B cell (primary cell): ENCODE measurements at regions not wholly inside any gene's neighbourhood (a gene's known extent, or its start where the extent isn't known, plus 50 kb on each side); places are given as distances from the start of the nearest gene placed in this dataset.

Experiments used
- ATAC-seq: fragments of 200-7000 bp; cut with Tn5 transposase; one replicate; pipeline ENCODE4 v1.10.0; 2021; ENCODE audit warnings: low read depth, mild to moderate bottlenecking, moderate number of reproducible peaks, moderate library complexity
- CTCF ChIA-PET: fragments of 350-600 bp; sonication (Branson Sonifier 250); formaldehyde crosslinking; loops from one replicate; lab custom pipeline; 2021; ENCODE audit warnings: antibody characterized with exemption, inconsistent platforms; lab: Charles Lee
- POLR2A ChIA-PET: fragments of 350-600 bp; sonication (Branson Sonifier 250); formaldehyde crosslinking; loops from one replicate; lab custom pipeline; 2021; ENCODE audit warnings: antibody characterized with exemption; lab: Charles Lee
- DNase-seq: peaks from one replicate; pipeline ENCODE4 v3.0.0; 2013
- H2AFZ ChIP-seq: 2 replicates; pipeline ENCODE4 v1.6.1; 2012; ENCODE audit warnings: mild to moderate bottlenecking, low read depth, low read length; ENCODE audit not compliant: insufficient read depth, poor library complexity, severe bottlenecking
- H3K27ac ChIP-seq, 2 donors: 1 replicate in 1 of 2; 2 replicates in 1 of 2; pipeline ENCODE4 v1.5.1; 2012 to 2013; ENCODE audit warnings: low read length in 2 of 2, mild to moderate bottlenecking in 2 of 2, moderate library complexity in 1 of 2
- H3K27me3 ChIP-seq, 4 experiments: fragments of 200-600 bp in 1 of 4; sonication (generic) in 1 of 4; replicated peaks in 1 of 4; 1 replicate in 2 of 4; 2 replicates in 2 of 4; pipeline versions ENCODE4 v1.6.1 to v1.7.0; 2013 to 2016; ENCODE audit warnings: low read length in 3 of 4, mild to moderate bottlenecking in 2 of 4, mixed read lengths in 1 of 4, moderate library complexity in 1 of 4; ENCODE audit not compliant: insufficient read depth in 4 of 4, control insufficient read depth in 3 of 4; ENCODE audit errors: control extremely low read depth in 1 of 4
- H3K36me3 ChIP-seq, 2 experiments: replicated peaks in 1 of 2; 1 replicate in 1 of 2; 2 replicates in 1 of 2; pipeline versions ENCODE4 v1.6.1 to v1.7.1; 2013; ENCODE audit warnings: low read length in 1 of 2; ENCODE audit not compliant: insufficient read depth in 2 of 2, control insufficient read depth in 1 of 2; ENCODE audit errors: control extremely low read depth in 1 of 2, extremely low read depth in 1 of 2
- H3K4me1 ChIP-seq, 2 donors: fragments of 200-600 bp in 1 of 2; sonication (generic) in 1 of 2; 1 replicate in 1 of 2; 2 replicates in 1 of 2; pipeline versions ENCODE4 v1.5.1 to v1.6.1; 2013 to 2017; ENCODE audit warnings: low read length in 2 of 2; ENCODE audit not compliant: control insufficient read depth in 2 of 2, insufficient read depth in 2 of 2
- H3K4me2 ChIP-seq: replicated peaks from 2 replicates; pipeline ENCODE3; 2012; ENCODE audit warnings: mild to moderate bottlenecking, low read depth, low read length; ENCODE audit not compliant: poor library complexity, severe bottlenecking
- H3K4me3 ChIP-seq, 5 experiments: fragments of 200-600 bp in 1 of 5; sonication (generic) in 1 of 5; 1 replicate in 3 of 5; 2 replicates in 2 of 5; pipeline versions ENCODE4 v1.5.1 to v1.7.0; 2011 to 2016; ENCODE audit warnings: low read length in 4 of 5, mild to moderate bottlenecking in 4 of 5, low read depth in 2 of 5, control low read depth in 1 of 5, moderate library complexity in 1 of 5; ENCODE audit not compliant: insufficient read depth in 1 of 5; ENCODE audit errors: control extremely low read depth in 1 of 5, extremely low read depth in 1 of 5
- H3K79me2 ChIP-seq: fragments of 200-600 bp; sonication (generic); one replicate; pipeline ENCODE4 v1.6.0; 2016; ENCODE audit warnings: low read length; ENCODE audit not compliant: control insufficient read depth, insufficient read depth
- H3K9ac ChIP-seq: fragments of 200-600 bp; sonication (generic); 2 replicates; pipeline ENCODE4 v1.6.1; 2017; ENCODE audit warnings: mild to moderate bottlenecking, low read length, moderate library complexity
- H3K9me3 ChIP-seq, 3 donors: one replicate each; pipeline versions ENCODE4 v1.6.1 to v1.7.1; 2013; ENCODE audit warnings: low read length in 2 of 3; ENCODE audit not compliant: control insufficient read depth in 2 of 3, insufficient read depth in 1 of 3; ENCODE audit errors: control extremely low read depth in 1 of 3
- H4K20me1 ChIP-seq: 2 replicates; pipeline ENCODE4 v1.6.0; 2012; ENCODE audit warnings: mild to moderate bottlenecking, low read length; ENCODE audit not compliant: insufficient read depth, control insufficient read depth, poor library complexity, severe bottlenecking
- H3K27ac Mint-ChIP-seq: one replicate; pipeline ENCODE4 v1.8.0; 2021; ENCODE audit warnings: mixed read lengths
- H3K27me3 Mint-ChIP-seq: one replicate; pipeline ENCODE4 v1.8.0; 2021; ENCODE audit warnings: mixed read lengths
- H3K4me1 Mint-ChIP-seq: one replicate; pipeline ENCODE4 v1.8.0; 2021; ENCODE audit warnings: mixed read lengths
- H3K4me3 Mint-ChIP-seq: one replicate; pipeline ENCODE4 v1.8.0; 2021; ENCODE audit warnings: mixed read lengths
- H3K9me3 Mint-ChIP-seq: one replicate; pipeline ENCODE4 v1.8.0; 2022; ENCODE audit warnings: mixed read lengths; ENCODE audit not compliant: insufficient read depth
- CTCF ChIP-seq: fragments of 200-600 bp; IDR thresholded peaks from one replicate; pipeline ENCODE4 v1.8.0; 2022; ENCODE audit warnings: antibody characterized with exemption, mild to moderate bottlenecking
- EZH2 ChIP-seq: IDR thresholded peaks from 2 replicates; pipeline ENCODE4 v1.6.1; 2012; ENCODE audit warnings: borderline replicate concordance, low read depth, mild to moderate bottlenecking, moderate library complexity, low read length; ENCODE audit not compliant: insufficient read depth, poor library complexity, severe bottlenecking
- WGBS: methylation state at CpG from one replicate; pipeline ENCODE4 v1.1.5; 2013; ENCODE audit warnings: missing lambda C conversion rate; ENCODE audit not compliant: insufficient coverage; 5-methylcytosine and 5-hydroxymethylcytosine counted together
- intact Hi-C: fragments of 100-400 bp; cut with micrococcal nuclease; formaldehyde crosslinking; loops from one replicate; pipeline ENCODE4 v1.10.0; 2022

DNA sequence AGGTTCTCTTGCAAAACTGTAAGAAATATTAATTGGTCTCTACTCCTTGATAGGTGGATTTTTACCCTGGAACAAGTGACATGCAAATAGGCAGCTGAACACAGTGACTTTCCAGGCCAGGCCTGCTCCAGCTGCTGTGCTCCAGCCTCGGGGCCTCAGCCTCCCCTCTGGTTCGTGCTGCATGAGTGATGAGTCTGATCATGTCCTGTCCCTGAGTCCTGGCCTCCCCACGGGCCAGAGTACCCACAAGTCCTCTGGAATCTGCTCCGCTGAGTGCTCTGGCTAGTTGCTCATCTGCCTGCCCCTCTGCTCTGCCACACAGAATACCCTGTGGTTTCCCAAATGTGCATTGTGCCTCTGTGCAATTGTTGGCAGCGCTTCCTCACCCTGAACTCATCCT, 80.1 kb upstream of the PDZD8 start:
- ATAC-seq: no peak
- H3K4me2 ChIP-seq: no peak overlapping the region
- WGBS: 85% methylated on average over 5 of the region's 5 CpGs

GRCh38 chr10:117454502-117454901, 79.3 kb upstream of the PDZD8 start:
- ChIA-PET CTCF (no interaction called here), POLR2A (no interaction called here)
- ATAC-seq: no peak

More for the DNA sequence above, 80.1 kb upstream of the PDZD8 start:
- H3K9me3 Mint-ChIP-seq: peaks cover 2% of the 10 kb centered on the region
- ChIA-PET CTCF (no interaction called here), POLR2A (no interaction called here)
- H3K79me2 ChIP-seq: no peaks in the 10 kb centered on the region
- H3K4me1 ChIP-seq: no peaks in the 10 kb centered on the region
- H3K27me3 ChIP-seq: peaks cover 0 to 7% (median 0%) of the 10 kb centered on the region in 4 experiments
- no peak for DNase-seq
- H3K4me1 Mint-ChIP-seq: no peaks in the 10 kb centered on the region
- no peak overlapping the region for H3K9ac ChIP-seq
- H4K20me1 ChIP-seq: no peaks in the 10 kb centered on the region
- no peak overlapping the region for H3K4me3 ChIP-seq
- H3K9me3 ChIP-seq: peaks cover 0 to 15% (median 0%) of the 10 kb centered on the region in 3 donors
- H3K27ac Mint-ChIP-seq: no peak overlapping the region
- no peak overlapping the region for H2AFZ ChIP-seq
- no peak overlapping the region for H3K4me3 Mint-ChIP-seq
- intact Hi-C loops: no loop called here
- H3K36me3 ChIP-seq: no peaks in the 10 kb centered on the region
- peaks cover 18% of the 10 kb centered on the region for H3K27me3 Mint-ChIP-seq
- TF ChIP-seq CTCF (no peak), EZH2 (no peak)
- no peak overlapping the region for H3K27ac ChIP-seq

More at GRCh38 chr10:117454502-117454901, 79.3 kb upstream of the PDZD8 start:
- Histone ChIP-seq H3K36me3 (no peaks in the 10 kb centered on the region), H3K9ac (no peak overlapping the region), H3K4me1 (no peaks in the 10 kb centered on the region), H3K4me3 (no peak overlapping the region), H3K4me2 (no peak overlapping the region), H3K27me3 (peaks cover 0 to 7% (median 0%) of the 10 kb centered on the region in 4 experiments), H3K79me2 (no peaks in the 10 kb centered on the region), H2AFZ (no peak overlapping the region), H4K20me1 (no peaks in the 10 kb centered on the region), H3K27ac (no peak overlapping the region), H3K9me3 (peaks cover 0 to 16% (median 0%) of the 10 kb centered on the region in 3 donors)
- peaks cover 2% of the 10 kb centered on the region for H3K9me3 Mint-ChIP-seq
- peaks cover 18% of the 10 kb centered on the region for H3K27me3 Mint-ChIP-seq
- intact Hi-C loops: no loop called here
- WGBS: no CpG with 5 or more reads among the region's 1 CpG
- TF ChIP-seq CTCF (no peak), EZH2 (no peak)
- H3K4me1 Mint-ChIP-seq: no peaks in the 10 kb centered on the region
- H3K4me3 Mint-ChIP-seq: no peak overlapping the region
- no peak overlapping the region for H3K27ac Mint-ChIP-seq
- DNase-seq: no peak
